Heart right ventricle (tissue), 16 donors: ENCODE measurements at regions not wholly inside any gene's neighbourhood (a gene's known extent, or its start where the extent isn't known, plus 50 kb on each side); places are given as distances from the start of the nearest gene placed in this dataset.

Source experiments
- ATAC-seq, 8 donors: fragments of 200-7000 bp; cut with Tn5 transposase; one replicate each; pipeline ENCODE4 v1.9.1; 2020; ENCODE audit warnings: mild to moderate bottlenecking in 8 of 8, moderate library complexity in 8 of 8, moderate number of reproducible peaks in 1 of 8
- DNase-seq, 2 donors: peaks; one replicate each; pipeline ENCODE4 v3.0.0-alpha.2; 2020
- H3K27ac ChIP-seq, 10 donors: fragments of 200-600 bp; sonication (generic) in 2 of 10; one replicate each; pipeline versions ENCODE4 v1.5.0 to v1.8.0; 2020 to 2022; ENCODE audit warnings: mild to moderate bottlenecking in 3 of 10
- H3K27me3 ChIP-seq, 7 donors: fragments of 200-600 bp; one replicate each; pipeline ENCODE4 v1.8.0; 2021 to 2022; ENCODE audit warnings: mild to moderate bottlenecking in 2 of 7
- H3K36me3 ChIP-seq, 9 donors: fragments of 200-600 bp; sonication (generic) in 1 of 9; one replicate each; pipeline versions ENCODE4 v1.5.0 to v1.8.0; 2020 to 2022; ENCODE audit warnings: mild to moderate bottlenecking in 2 of 9
- H3K4me1 ChIP-seq, 9 donors: fragments of 200-600 bp; sonication (generic) in 1 of 9; one replicate each; pipeline versions ENCODE4 v1.5.0 to v1.8.0; 2020 to 2022; ENCODE audit warnings: mild to moderate bottlenecking in 4 of 9
- H3K4me3 ChIP-seq, 10 donors: fragments of 200-600 bp; sonication (generic) in 2 of 10; one replicate each; pipeline versions ENCODE4 v1.5.0 to v1.8.0; 2020 to 2022; ENCODE audit warnings: mild to moderate bottlenecking in 7 of 10, moderate library complexity in 2 of 10
- H3K9me3 ChIP-seq, 11 donors: fragments of 200-600 bp in 10 of 11; sonication (generic) in 2 of 11; one replicate each; pipeline versions ENCODE4 v1.5.0 to v1.8.0; 2013 to 2022; ENCODE audit warnings: mild to moderate bottlenecking in 2 of 11, control low read depth in 1 of 11, moderate library complexity in 1 of 11
- WGBS, 2 donors: extraction: QIAGEN DNeasy Blood & Tissue Kit; methylation state at CpG; one replicate each; pipeline ENCODE4 v1.1.7; 2013; ENCODE audit warnings: inconsistent platforms in 1 of 2; 5-methylcytosine and 5-hydroxymethylcytosine counted together
- intact Hi-C, 10 donors: fragments of 100-400 bp; cut with DNase I; formaldehyde crosslinking; loops; one replicate each; pipeline versions ENCODE4 v1.11.1 to v1.14.2; 2022
- TF ChIP-seq, protein P1 (sequence below), 9 donors: fragments of 200-600 bp; sonication (generic) in 2 of 9; IDR thresholded peaks; one replicate each; pipeline versions ENCODE4 v1.5.0 to v1.8.0; 2021 to 2022; ENCODE audit warnings: antibody characterized with exemption in 9 of 9, mild to moderate bottlenecking in 5 of 9, moderate library complexity in 1 of 9
- donor health status: Arrhythmogenic right ventricular cardiomyopathy.
- donor health status: ischemic (EF 13 %, LVEDD 7.1; RV severe dilation, severe dysfunction).
- donor health status: healthy with polysubstance abuse.
- donor health status: DM: no; HTN: yes; CAD: no.
- donor health status: DM: no; HTN: no; CAD: no.
- donor health status: ischemic (EF 25% LVEDD 6.9; RV normal size, moderate dysfunction).
- donor health status: ischemic (EF 25% LVEDD 5.7; RV mildly dilated, moderate dysfunction).
- donor health status: healthy.
- donor health status: DM: yes; HTN: yes; CAD: no.
- donor health status: Ischemic cardiomyopathy.
- donor health status: ischemic (EF 35%, LVEDD 5.7; RV mildly dilated, moderate dysfunction).
- donor health status: nonischemic (EF 11% LVEDD 7.7; RV severe dilation, severe dysfunction).
- donor health status: DM: yes; HTN: yes; CAD: no.
- donor health status: PGD.
- donor health status: ischemic (EF 29% LVEDD 5.4; RV normal size, mild dysfunction).
- donor health status: nonischemic (EF 23%, LVEDD 6.1; RV moderate dilation, normal function).

DNA sequence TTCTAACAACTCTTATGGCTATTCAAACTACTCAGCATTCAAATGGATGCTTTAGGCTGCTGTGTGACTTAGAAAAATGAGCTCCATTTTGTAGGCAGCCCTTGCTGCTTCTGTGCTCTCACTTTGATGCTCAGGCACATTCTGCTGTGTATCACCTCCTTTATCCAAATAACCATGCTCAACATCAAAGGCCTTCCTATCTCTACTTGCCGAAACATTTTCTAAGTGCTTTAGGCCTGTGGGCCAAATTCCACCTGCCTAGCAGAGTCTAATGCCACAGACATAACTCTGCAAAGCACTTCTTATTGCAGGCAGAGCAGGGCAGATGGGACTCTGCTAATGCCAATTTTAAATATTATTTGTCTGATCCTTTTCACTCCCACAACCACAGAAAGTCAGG, 397.4 kb downstream of the RND3 start:
- TF ChIP-seq, protein P1, sequence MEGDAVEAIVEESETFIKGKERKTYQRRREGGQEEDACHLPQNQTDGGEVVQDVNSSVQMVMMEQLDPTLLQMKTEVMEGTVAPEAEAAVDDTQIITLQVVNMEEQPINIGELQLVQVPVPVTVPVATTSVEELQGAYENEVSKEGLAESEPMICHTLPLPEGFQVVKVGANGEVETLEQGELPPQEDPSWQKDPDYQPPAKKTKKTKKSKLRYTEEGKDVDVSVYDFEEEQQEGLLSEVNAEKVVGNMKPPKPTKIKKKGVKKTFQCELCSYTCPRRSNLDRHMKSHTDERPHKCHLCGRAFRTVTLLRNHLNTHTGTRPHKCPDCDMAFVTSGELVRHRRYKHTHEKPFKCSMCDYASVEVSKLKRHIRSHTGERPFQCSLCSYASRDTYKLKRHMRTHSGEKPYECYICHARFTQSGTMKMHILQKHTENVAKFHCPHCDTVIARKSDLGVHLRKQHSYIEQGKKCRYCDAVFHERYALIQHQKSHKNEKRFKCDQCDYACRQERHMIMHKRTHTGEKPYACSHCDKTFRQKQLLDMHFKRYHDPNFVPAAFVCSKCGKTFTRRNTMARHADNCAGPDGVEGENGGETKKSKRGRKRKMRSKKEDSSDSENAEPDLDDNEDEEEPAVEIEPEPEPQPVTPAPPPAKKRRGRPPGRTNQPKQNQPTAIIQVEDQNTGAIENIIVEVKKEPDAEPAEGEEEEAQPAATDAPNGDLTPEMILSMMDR (IDR thresholded peaks at IDR 0.05), result no peak
- Histone ChIP-seq H3K4me3 (no peak overlapping the region), H3K27me3 (no peaks in the 10 kb centered on the region), H3K36me3 (no peaks in the 10 kb centered on the region), H3K9me3 (peaks cover 0 to 13% (median 0%) of the 10 kb centered on the region in 11 donors), H3K4me1 (no peaks in the 10 kb centered on the region), H3K27ac (no peak overlapping the region)
- intact Hi-C loops, result no loop called here
- ATAC-seq, result no peak
- 49 to 82% methylated on average over 1 of the region's 1 CpG for WGBS, 2 donors
- DNase-seq, result no peak

DNA sequence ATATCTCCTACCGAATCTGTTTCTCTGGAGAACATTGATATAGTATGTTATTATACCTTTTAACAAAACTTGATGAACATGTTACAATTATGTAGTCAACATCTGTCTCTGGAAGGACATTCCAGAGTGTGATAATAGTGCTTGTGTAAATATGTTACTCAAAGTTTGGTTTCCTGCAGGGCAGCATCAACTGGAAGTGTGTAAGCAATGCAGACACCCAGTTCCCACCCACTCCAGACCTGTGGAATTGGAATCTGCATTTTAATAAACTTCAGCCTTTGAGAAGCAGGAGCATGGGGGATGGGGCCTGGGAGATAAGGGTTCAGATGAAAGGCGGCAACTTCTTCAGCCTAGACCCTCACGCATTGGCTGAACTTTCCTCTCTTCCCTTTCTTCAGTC, 398.9 kb downstream of the RND3 start:
- Histone ChIP-seq H3K9me3 (peaks cover 0 to 19% (median 0%) of the 10 kb centered on the region in 11 donors), H3K27me3 (no peaks in the 10 kb centered on the region), H3K27ac (no peak overlapping the region), H3K4me3 (no peak overlapping the region), H3K4me1 (no peaks in the 10 kb centered on the region), H3K36me3 (no peaks in the 10 kb centered on the region)
- intact Hi-C loops, result no loop called here
- WGBS, 2 donors, result 78 to 83% methylated on average over 3 of the region's 3 CpGs
- DNase-seq (no peak), ATAC-seq (no peak)
- TF ChIP-seq, protein P1 (IDR thresholded peaks at IDR 0.05), result no peak

DNA sequence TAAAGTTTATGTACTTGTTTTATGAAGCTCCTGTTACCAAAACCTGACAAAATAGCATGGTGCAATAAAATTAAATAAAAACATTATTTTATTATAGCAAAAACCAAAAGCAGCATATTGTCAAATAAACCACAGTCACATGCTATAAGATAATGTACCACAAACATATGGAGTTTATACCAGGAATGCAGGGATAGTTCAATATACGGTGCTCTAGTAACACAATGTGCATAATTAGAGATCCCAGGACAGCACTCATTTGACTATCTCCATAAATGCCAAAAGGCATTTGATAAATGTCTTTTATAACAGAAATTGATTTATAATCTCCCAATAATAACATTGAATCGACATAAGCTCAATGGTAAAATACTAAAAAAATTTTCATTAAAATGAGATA, 402.0 kb downstream of the RND3 start:
- Histone ChIP-seq H3K36me3 (no peaks in the 10 kb centered on the region), H3K9me3 (peaks cover 0 to 19% (median 0%) of the 10 kb centered on the region in 11 donors), H3K4me1 (peaks cover 0 to 16% (median 9%) of the 10 kb centered on the region in 9 donors), H3K27me3 (no peaks in the 10 kb centered on the region), H3K27ac (no peak overlapping the region), H3K4me3 (no peak overlapping the region)
- DNase-seq (no peak), ATAC-seq (no peak)
- 99% methylated on average over 2 of the region's 2 CpGs for WGBS, 2 donors
- TF ChIP-seq, protein P1 (IDR thresholded peaks at IDR 0.05), result no peak
- intact Hi-C loops, result no loop called here

DNA sequence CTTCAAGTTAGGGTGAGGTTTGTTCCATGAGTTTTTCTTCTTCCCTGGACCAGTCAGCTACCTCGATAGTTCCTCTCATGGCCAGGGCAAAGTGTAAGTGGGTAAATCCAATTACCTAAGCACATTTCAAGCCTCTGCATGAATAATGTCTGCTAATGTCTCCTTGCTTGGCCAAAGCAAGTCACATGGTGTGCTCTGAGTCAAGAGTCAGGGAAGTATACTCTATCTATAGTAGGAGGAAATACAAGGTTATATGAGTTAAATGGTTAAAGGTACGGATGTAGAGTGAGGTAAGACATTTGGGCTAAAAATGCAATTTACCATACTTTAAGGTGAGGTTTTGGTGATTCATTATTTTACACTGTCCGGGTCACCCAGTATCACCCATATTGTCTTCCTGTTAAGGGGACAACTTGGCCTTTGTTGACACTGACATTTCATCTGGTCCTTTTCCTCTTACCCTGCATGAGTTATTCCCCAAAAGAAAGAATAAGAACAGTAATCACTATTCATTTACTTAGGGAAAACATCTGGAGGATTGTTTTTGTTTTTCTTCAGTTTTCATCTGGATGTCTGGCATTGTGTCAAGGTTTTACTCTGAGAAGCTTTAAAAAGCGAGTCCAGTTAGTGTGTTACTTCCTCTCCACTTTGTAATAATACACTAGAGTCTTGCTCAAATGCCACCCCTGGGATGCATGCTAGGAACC, 405.5 kb downstream of the RND3 start:
- peak in 1 of 2 donors; percentile 27 for DNase-seq
- Histone ChIP-seq H3K4me3 (no peak overlapping the region), H3K27ac (peak overlapping the region in 3 of 10 donors; percentile 42 to 59 (median 58)), H3K9me3 (peaks cover 0 to 19% (median 0%) of the 10 kb centered on the region in 11 donors), H3K36me3 (no peaks in the 10 kb centered on the region), H3K27me3 (no peaks in the 10 kb centered on the region), H3K4me1 (peaks cover 0 to 16% (median 9%) of the 10 kb centered on the region in 9 donors)
- WGBS, 2 donors, result 58 to 63% methylated on average over 4 of the region's 4 CpGs
- intact Hi-C loops, result no loop called here
- TF ChIP-seq, protein P1 (IDR thresholded peaks at IDR 0.05), result no peak
- peak in 7 of 8 donors; percentile 22 to 86 (median 66) for ATAC-seq
